Left ventricle myocardium inferior (tissue), 1 donor: ENCODE measurements at regions not wholly inside any gene's neighbourhood (a gene's known extent, or its start where the extent isn't known, plus 50 kb on each side); places are given as distances from the start of the nearest gene placed in this dataset.

Experiments
- DNase-seq: peaks from one replicate; pipeline ENCODE4 v3.0.0-alpha.2; 2020
- H3K27ac ChIP-seq: fragments of 200-600 bp; replicated peaks from 2 replicates; pipeline ENCODE4 v1.8.0; 2021
- H3K27me3 ChIP-seq: fragments of 200-600 bp; 2 replicates; pipeline ENCODE4 v1.8.0; 2021; ENCODE audit warnings: low read depth
- H3K36me3 ChIP-seq: fragments of 200-600 bp; 2 replicates; pipeline ENCODE4 v1.8.0; 2021
- H3K4me1 ChIP-seq: fragments of 200-600 bp; 2 replicates; pipeline ENCODE4 v1.8.0; 2021
- H3K4me3 ChIP-seq: fragments of 200-600 bp; 2 replicates; pipeline ENCODE4 v1.8.0; 2021; ENCODE audit warnings: mild to moderate bottlenecking, moderate library complexity
- H3K9me3 ChIP-seq: fragments of 200-600 bp; replicated peaks from 2 replicates; pipeline ENCODE4 v1.8.0; 2021
- CTCF ChIP-seq: fragments of 200-600 bp; IDR thresholded peaks from 2 replicates; pipeline ENCODE4 v1.8.0; 2021; ENCODE audit warnings: antibody characterized with exemption, mild to moderate bottlenecking, borderline replicate concordance
- intact Hi-C: fragments of 100-400 bp; cut with micrococcal nuclease; formaldehyde crosslinking; loops from one replicate; pipeline ENCODE4 v1.11.0; 2022
- donor health status: DM: no; HTN: yes; CAD: no; lungs with severe emphysema.

GRCh38 chr4:138688408-138689085, 327.0 kb upstream of the NOCT start:
- Histone ChIP-seq H3K27ac (no peak overlapping the region), H3K9me3 (no peaks in the 10 kb centered on the region), H3K36me3 (no peaks in the 10 kb centered on the region), H3K27me3 (no peaks in the 10 kb centered on the region), H3K4me3 (no peak overlapping the region), H3K4me1 (peaks cover 9% of the 10 kb centered on the region)
- no peak for TF ChIP-seq CTCF
- intact Hi-C loops = no loop called here
- no peak for DNase-seq

- peak; percentile 64 for DNase-seq
- intact Hi-C loops = no loop called here
- Histone ChIP-seq H3K9me3 (no peaks in the 10 kb centered on the region), H3K4me1 (peaks cover 26% of the 10 kb centered on the region), H3K4me3 (no peak overlapping the region), H3K27ac (peak overlapping the region; percentile 75), H3K36me3 (no peaks in the 10 kb centered on the region), H3K27me3 (no peaks in the 10 kb centered on the region)
- peak; percentile 38 for TF ChIP-seq CTCF
Measured at GRCh38 chr4:138686106-138686835, 329.3 kb upstream of the NOCT start.

- intact Hi-C loops = no loop called here
- H3K4me3 ChIP-seq = no peak overlapping the region
- H3K27me3 ChIP-seq = no peaks in the 10 kb centered on the region
- H3K4me1 ChIP-seq = peaks cover 33% of the 10 kb centered on the region
- H3K27ac ChIP-seq = peak overlapping the region; percentile 75
- no peak for TF ChIP-seq CTCF
- no peak for DNase-seq
- H3K9me3 ChIP-seq = no peaks in the 10 kb centered on the region
- no peaks in the 10 kb centered on the region for H3K36me3 ChIP-seq
Measured at GRCh38 chr4:138685316-138685715, 330.3 kb upstream of the NOCT start.

GRCh38 chr4:138680989-138681604, 334.5 kb upstream of the NOCT start:
- TF ChIP-seq CTCF = peak; percentile 93

GRCh38 chr4:138680256-138680655, 335.3 kb upstream of the NOCT start:
- Histone ChIP-seq H3K36me3 (no peaks in the 10 kb centered on the region), H3K4me3 (no peak overlapping the region), H3K27me3 (no peaks in the 10 kb centered on the region), H3K4me1 (peaks cover 23% of the 10 kb centered on the region), H3K27ac (no peak overlapping the region), H3K9me3 (no peaks in the 10 kb centered on the region)
- no peak for TF ChIP-seq CTCF
- DNase-seq = no peak
- intact Hi-C loops = loop anchor here (5.0 kb wide), 1 partner anchor 643 kb away; no protein-coding TSS in a partner anchor

More at GRCh38 chr4:138680989-138681604, 334.5 kb upstream of the NOCT start:
- DNase-seq = peak; percentile 76
- Histone ChIP-seq H3K27ac (no peak overlapping the region), H3K36me3 (no peaks in the 10 kb centered on the region), H3K9me3 (no peaks in the 10 kb centered on the region), H3K4me3 (no peak overlapping the region), H3K27me3 (no peaks in the 10 kb centered on the region), H3K4me1 (peaks cover 25% of the 10 kb centered on the region)
- intact Hi-C loops = loop anchor here (5.0 kb wide), 1 partner anchor 644 kb away; no protein-coding TSS in a partner anchor
